Activated T-cell treated with anti-CD3 and anti-CD28 coated beads for 4 hours (primary cell): ENCODE measurements at regions not wholly inside any gene's neighbourhood (a gene's known extent, or its start where the extent isn't known, plus 50 kb on each side); places are given as distances from the start of the nearest gene placed in this dataset.

Experiments
- DNase-seq: peaks from one replicate; pipeline ENCODE4 v3.0.0-alpha.2; 2020

GRCh38 chr6:154561750-154562149 lies 51.3 kb upstream of the CNKSR3 start:
- no peak for DNase-seq

- no peak for DNase-seq
These were observed 54.8 kb upstream of the CNKSR3 start for GRCh38 chr6:154565331-154565730.

- DNase-seq, result no peak
These were observed 56.4 kb upstream of the CNKSR3 start for GRCh38 chr6:154566866-154567265.

GRCh38 chr6:154567695-154568220 lies 57.3 kb upstream of the CNKSR3 start:
- DNase-seq, result no peak

- no peak for DNase-seq
These were observed 58.8 kb upstream of the CNKSR3 start for GRCh38 chr6:154569156-154569862.

- DNase-seq, result no peak
These were observed 60.0 kb upstream of the CNKSR3 start for GRCh38 chr6:154570505-154570904.

- no peak for DNase-seq
These were observed 62.1 kb upstream of the CNKSR3 start for GRCh38 chr6:154572556-154572955.

- DNase-seq, result no peak
These were observed 67.6 kb upstream of the CNKSR3 start for GRCh38 chr6:154578004-154578559.

GRCh38 chr6:154579046-154579445 lies 68.6 kb upstream of the CNKSR3 start:
- no peak for DNase-seq

- DNase-seq, result no peak
These were observed 69.0 kb upstream of the CNKSR3 start for GRCh38 chr6:154579485-154579884.

- no peak for DNase-seq
These were observed 70.1 kb upstream of the CNKSR3 start for GRCh38 chr6:154580397-154581135.

- DNase-seq, result no peak
These were observed 72.2 kb upstream of the CNKSR3 start for GRCh38 chr6:154582696-154583095.

GRCh38 chr6:154583546-154584188 lies 73.2 kb upstream of the CNKSR3 start:
- DNase-seq, result no peak

- no peak for DNase-seq
These were observed 80.3 kb upstream of the CNKSR3 start for GRCh38 chr6:154590756-154591155.

GRCh38 chr6:154591234-154591633 lies 80.7 kb upstream of the CNKSR3 start:
- no peak for DNase-seq

- DNase-seq, result no peak
These were observed 81.8 kb upstream of the CNKSR3 start for GRCh38 chr6:154592199-154592860.

GRCh38 chr6:154593122-154593521 lies 82.6 kb upstream of the CNKSR3 start:
- DNase-seq, result no peak

GRCh38 chr6:154594496-154595198 lies 84.2 kb upstream of the CNKSR3 start:
- DNase-seq, result no peak

GRCh38 chr6:154595538-154595937 lies 85.1 kb upstream of the CNKSR3 start:
- DNase-seq, result no peak

- no peak for DNase-seq
These were observed 85.5 kb upstream of the CNKSR3 start for GRCh38 chr6:154596009-154596408.

GRCh38 chr6:154596701-154597100 lies 86.2 kb upstream of the CNKSR3 start:
- DNase-seq, result no peak

- DNase-seq, result no peak
These were observed 87.9 kb upstream of the CNKSR3 start for GRCh38 chr6:154598399-154598798.
